NCI-H1105 treated with DMSO at 0.1 percent for 48 hours (cell line): ENCODE measurements at regions not wholly inside any gene's neighbourhood (a gene's known extent, or its start where the extent isn't known, plus 50 kb on each side); places are given as distances from the start of the nearest gene placed in this dataset.

Experiments used
- DNase-seq: peaks from one replicate; lab custom pipeline; 2025; lab: John Stamatoyannopoulos, UW

DNA sequence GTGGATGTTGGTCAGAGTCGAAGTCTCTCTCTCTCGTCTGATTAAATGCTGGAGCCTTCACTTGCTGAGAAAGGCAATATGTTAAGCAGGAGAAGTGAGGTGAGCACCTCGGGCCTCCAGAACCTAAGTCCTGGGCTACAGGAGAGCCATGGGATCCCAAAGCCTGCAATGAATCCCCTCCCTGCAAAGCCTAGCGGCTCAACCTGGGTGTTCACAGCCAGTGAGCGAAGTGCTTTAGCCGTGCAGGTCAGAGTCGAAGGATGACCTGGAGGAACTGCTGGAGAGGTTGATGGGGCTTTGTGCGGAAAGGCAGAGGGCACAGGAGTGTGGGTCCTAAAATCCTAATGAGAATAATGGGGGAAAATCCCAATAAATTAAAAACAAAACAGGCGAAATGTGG is 267.8 kb downstream of the ENGASE start:
- DNase-seq = no peak

DNA sequence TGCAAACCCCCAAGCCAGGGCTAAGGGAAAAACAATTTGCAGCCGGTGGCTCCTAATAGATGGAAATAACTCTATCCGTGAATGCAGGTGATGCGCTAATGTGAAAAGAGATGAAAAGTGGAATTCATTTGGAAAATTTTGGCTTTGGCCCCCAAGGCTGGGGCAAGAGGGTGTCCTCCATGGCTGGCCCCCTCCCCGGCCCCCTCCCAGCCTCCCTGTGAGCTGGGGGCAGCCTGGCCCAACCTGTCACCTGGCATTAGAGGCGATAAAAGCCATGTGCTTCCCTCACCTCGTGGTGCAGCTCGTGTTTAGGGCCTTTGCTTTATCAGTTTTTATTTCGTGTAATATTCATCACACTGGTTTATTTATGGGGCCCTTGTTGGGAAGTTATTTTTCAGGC is 267.2 kb downstream of the ENGASE start:
- no peak for DNase-seq

DNA sequence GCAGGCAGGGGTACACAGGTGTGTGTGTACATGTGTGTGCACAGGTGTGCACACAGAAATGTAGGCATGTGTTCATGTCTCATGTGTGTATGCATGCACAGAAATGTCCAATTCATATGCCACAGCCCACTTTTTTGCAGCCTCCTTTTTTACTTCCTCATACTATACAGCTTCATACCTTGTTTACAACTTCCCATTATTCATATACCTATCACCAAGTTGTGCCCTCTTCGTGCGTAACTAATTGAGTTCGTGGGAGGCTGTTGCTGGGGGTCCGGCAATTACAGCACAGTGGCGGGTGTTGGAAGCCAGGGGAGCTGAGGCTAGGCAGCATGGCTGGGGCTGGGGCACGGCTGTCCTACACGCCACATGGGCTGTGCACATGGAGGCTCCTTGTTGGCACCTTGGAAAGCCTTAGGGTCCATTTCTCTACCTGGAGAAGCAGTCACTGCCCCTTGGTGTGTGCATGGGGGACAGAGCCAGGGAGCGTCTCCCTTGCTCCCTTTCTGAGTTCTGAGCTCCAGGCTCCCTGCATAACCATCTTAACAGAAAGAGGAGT is 266.7 kb downstream of the ENGASE start:
- no peak for DNase-seq

DNA sequence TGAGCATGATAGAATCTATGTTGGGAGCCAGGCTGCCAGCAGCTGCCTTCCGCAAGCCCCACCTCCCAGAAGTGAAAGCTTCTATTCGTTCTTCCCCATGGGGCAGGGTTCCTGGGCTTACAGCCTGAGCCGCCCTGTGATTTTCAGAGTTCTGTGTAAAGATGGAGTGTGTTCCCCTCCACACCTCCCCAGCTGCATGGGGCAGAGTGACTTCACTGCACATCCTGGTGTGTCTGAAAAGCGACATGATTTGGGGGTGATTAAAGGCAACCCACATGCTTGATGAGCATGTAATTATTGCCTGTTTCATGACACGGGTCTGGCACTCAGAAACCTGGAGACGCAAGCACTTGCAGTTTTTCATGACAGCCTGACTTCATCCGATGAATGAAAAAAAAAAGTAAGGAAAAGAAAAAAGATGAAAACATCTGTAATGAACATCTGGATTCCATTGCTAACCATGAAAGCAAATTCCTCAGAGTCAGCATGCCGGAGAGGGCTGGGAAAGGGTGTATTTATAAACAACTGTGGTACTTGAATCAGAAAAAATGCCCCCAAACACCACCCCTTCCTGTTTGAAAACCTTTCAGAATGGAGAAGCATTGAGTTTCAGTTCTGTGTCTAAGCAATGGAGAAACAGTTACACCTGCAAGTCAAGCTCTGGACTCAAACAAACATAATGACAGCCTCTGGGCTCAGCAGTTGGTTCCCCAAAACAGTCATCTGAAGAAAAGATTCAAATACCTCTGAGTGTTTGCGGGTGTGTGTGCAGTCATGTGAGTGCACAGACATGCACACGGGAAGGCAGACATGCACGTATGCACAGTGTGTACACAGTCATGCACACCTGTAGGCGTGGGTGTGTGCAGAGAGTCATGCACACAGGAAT is 266.0 kb downstream of the ENGASE start:
- DNase-seq = no peak

DNA sequence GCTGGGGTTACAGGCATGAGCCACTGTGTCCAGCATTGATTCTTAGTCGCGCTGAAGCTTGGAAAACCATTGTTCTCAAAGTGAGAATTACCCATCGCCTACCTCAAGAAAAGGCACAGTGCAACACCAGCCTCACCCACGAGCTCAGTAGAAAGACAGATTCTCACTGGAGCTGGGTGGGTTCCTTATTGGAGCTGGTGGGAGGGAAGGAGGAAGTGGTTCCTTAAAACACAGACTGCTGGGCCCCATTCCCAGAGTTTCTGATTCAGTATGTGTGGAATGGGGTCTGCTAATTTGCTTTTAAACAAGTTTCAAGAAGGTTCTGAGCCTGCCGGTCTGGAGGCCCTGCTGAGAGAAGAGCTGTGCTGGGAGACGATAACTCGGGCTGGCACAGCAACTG is 264.7 kb downstream of the ENGASE start:
- DNase-seq = no peak

DNA sequence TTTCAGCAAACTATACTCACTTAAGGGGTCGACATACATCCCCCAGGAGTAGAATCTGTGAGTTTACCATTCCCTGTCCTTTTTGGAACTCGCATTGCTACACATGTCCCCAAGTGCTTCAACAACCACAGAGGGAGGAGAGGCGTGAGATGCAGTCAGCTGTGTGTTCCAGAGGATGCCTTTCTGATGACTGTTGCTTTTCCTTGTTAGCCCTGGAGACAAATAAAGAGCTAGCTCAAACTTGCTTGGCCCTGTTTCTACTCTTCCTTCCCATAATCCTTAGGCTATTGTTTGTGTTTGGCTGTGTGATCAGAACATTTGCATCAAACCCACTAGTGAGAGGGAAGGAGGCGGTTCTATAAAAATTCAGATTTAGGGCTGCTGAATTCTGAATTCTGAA is 264.0 kb downstream of the ENGASE start:
- no peak for DNase-seq

DNA sequence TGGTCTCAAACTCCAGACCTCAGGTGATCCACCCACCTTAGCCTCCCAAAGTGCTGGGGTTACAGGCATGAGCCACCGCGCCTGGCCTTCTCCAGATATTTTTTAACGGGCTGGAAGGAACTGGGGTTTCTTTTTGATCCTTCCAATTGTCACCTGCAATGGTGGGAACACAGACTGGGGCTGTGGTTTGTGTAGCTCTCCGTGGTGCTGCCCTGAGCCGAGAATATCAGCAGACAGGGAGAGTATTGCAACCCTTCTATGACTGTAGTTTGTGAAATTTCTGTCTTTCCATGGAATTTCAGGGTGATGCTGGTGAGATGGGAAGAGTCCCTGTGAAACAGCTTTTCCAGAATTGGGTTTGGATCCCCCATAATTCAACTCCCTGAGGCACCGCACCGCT is 263.5 kb downstream of the ENGASE start:
- DNase-seq = no peak

DNA sequence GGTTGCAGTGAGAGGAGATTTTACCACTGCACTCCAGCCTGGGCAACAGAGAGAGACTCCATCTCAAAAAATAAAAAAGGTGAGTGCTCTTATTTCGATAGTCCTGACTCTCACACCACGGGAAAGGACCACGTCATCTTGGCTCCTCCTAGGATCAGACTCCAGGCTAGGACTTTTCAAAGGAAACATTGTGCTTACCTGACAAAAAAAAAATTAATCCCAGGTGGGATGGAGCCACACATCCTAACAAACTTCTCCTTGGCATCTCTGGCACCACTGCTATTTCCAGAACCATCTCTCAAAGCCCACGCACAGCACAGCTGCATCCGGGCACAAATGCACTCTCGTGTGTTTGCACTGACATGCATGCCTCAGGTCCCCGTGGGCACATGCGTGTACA is 262.4 kb downstream of the ENGASE start:
- DNase-seq = no peak

DNA sequence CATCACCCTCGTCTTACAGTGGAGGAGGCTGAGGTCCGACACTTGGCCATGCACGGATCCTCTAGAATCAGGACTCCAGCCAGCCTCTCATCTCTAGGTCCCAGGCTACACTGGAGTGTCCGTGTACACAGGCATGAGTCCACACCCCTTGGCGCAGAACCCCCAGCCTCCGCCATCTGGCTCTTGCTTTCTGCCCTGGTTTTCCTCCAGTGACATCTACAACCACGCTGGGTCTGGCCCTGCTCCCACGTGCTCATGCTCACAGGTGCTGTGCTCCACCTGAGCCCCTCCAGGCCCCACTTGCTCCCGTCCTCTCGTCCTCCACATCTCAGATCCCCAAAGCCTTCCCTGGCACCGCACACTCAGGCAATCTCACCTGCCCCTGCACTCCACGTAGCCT is 260.8 kb downstream of the ENGASE start:
- DNase-seq = no peak

DNA sequence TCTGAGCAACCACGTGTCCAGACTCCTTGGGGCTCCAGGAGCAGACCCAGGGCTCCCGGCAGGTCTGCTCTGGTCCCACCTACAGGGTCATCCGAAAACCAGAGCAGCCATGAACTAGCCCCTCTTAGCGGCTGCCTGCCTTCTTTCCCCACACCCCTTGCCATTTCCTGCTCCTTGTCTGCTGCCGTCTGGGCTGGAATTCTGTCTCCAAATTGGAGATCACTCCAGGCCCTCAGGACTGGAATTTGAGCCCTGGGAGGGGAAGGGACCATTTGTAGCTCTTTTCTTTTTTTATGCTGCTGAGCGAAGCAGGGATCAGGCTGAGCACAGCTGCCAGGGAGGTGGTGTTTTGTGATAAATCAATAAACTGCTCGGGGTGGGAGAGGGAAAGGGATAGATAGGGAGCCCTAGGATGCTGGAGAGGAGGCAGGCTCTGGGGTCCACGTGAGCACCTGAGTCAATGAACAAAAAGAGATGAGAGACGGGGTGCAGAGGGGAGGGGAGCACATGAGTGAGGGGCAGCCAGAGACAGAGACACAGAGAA is 257.5 kb downstream of the ENGASE start:
- peak; percentile 14 for DNase-seq

DNA sequence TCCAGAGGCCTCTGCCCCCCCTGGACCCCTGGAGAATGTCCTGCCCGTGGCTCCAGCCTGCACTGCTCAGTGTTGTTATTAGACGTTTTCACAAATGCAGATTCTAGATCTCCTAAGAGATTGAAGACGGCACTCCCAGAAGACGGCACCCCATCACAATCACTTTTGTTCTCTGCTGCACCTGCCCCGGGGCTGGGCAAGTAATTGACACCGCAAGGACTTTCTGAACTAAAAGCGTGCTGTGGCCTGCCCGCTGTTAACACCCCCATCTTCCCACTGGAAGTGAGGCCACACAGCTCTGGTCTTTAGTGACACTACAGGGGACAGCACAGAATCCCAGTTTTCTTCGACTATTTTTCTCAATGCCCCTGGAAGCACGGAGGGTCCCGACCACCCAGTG is 256.9 kb downstream of the ENGASE start:
- peak; percentile 52 for DNase-seq

DNA sequence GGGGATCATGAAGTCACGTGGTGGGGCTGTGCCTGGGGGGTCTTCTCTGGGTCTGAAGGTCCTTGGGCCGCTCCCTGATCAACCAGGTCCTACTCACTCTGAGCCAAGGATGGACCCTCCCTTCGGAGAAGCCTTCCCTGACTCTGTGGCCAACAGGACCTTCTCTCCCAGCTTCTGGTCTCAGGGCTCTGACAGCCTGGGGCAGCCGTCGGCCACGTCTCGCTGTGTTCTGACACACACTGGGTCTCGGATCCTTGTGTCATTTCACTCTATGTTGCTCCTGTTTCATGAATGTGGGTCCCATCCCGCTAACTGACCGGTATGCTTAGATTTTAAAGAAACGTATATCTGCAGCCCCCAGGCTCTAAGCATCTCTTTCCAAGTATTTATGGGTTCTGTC is 256.1 kb downstream of the ENGASE start:
- DNase-seq = no peak

DNA sequence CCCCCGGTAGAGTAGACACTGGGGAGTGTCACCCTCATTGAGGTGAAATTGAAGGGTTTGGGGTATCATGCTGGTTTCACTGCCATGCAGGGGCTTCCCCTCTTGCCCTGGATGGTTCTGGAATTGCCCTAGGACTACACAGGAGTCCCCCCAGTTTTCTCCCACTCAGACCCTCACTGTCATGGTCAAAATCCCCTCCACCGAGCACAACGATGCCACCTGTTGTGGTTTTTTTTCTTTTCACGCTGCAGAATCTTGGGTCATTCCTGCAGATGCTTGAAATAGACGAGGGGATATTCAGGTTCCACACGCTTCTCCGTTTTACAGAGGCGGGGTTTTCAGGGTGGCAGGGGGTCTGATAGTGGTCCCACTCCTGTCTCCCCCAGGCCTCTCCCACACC is 255.6 kb downstream of the ENGASE start:
- no peak for DNase-seq

DNA sequence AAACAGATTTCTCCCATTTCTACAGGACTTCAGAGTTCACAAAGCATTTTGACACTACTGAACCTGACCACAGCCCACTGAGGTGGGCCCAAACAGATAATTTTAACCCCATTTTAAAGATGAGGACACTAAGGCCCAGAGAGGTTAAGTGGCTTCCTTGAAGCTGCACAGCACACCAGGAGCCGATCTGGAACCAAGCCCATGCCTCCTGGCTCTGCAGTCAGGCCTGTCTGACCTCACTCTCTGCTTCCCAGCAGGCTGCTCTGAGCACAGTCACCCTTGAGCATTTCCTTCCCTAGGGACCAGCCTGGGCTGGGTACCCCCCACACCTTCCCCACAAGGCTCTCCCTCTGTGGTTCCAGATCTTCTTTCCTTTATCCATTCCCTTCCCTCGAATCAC is 252.2 kb downstream of the ENGASE start:
- no peak for DNase-seq

DNA sequence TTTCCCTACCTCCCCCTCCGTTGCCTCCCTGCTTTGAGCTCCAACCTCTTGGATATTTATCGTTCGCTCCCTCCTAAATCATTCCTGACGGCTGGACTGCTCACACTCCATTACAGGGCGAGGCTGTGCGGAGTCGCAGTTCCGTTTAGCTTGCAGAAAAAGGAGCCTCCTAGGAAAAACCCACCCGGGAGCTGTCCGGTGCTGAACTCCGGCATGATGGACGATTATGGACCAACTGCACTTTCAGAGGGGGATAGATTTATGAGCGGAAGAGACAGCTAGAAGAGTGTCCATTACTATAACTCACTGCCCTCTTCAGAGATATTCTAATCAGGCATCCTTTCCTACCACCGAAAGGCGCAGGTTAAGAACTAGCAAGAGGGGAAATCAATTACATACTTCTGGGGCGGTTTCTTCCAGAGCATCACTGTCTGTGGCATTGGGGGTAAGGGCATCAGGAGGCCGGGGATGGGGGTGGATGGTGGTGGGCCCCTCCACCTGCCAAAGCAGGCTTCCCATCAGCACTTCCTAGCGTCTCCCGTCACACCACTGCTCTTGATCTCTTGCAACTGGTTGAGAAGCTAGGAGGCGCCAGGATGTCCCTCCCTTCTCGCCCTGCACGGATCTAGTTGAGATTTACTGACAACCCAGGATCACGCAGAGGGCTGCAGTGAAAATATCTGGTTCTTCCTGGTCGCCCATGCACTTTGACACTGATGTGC is 251.2 kb downstream of the ENGASE start:
- DNase-seq = no peak

DNA sequence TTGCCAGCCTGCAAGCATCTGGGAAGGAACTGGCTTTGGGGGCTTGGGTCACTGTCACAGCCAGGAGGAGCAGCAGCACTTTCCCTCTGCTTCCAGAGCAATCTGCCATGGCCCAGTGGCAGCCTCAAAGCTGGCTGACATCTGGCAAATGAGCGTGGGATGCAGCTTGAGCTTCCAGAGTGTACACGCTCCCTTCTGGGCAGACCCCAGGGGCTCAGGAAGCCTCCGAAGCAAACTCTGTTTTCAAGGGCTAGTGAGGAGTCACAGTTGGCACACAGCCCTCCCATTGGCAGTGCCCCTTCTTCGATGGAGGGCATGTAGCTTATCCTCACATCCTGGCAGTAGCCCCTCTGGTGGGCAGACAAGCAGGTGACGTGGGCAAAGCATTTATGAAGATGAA is 249.6 kb downstream of the ENGASE start:
- no peak for DNase-seq

DNA sequence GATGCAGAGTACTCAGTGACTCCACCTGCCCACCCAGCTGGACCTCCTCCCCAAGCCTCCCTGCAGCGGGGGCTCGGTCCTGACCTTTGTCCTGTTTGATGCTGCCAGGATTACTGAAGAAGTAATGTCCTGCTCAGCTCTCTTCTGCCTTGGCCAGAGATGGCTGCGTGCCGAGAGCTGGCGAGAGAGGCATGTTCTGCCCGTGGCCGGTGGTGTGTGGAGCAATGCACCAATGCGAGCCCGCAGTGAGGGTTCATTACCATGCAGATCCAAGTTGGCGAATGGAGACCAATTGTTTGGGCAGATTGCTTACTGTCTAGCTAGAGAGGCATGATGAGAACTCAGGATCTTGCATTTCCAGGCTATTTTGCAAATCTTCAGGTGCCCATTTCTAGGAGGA is 248.9 kb downstream of the ENGASE start:
- DNase-seq = no peak

DNA sequence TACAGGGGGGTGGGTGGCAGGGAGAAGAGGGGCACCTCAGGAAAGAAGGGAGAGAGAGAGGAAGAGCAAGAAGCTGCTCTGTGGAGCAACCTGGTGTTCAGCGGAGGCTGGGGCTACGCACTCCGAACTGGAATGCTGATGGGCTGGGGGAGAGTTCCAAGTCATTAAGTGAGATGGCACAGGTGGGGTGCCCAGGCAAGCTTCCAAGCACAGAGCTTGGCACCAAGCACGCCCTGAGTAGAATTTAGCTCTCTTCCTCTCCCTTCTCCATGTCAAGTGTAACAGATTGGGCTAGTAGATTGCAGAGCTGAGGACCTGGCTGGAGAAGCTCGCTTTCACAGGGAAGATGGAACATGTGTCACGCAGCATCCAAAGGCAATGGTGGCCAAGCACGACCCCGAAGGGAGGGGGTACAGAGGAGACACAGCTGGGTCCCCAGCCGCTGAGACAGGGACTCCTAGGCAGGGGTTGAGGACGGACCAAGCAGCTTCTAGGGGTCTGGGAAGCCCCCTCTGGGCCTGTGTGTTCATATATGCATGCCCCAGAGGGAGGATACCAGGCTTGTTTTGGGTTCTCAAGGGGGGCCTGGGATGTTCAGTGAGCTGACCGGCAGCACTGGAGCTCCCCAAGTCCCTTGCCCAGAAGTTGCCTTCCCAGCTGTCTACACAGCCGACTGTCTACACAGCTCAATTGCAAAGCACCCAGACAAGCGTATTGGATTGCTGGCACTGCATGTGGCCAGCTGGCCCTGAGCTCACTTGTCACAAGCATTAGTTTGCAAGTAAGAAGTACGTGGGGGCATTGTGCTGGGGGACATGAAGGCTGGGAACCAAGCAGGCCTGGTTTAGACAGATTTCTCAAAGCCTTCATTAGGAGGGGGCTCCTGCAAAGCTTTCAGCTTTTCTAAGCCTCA is 247.8 kb downstream of the ENGASE start:
- no peak for DNase-seq

DNA sequence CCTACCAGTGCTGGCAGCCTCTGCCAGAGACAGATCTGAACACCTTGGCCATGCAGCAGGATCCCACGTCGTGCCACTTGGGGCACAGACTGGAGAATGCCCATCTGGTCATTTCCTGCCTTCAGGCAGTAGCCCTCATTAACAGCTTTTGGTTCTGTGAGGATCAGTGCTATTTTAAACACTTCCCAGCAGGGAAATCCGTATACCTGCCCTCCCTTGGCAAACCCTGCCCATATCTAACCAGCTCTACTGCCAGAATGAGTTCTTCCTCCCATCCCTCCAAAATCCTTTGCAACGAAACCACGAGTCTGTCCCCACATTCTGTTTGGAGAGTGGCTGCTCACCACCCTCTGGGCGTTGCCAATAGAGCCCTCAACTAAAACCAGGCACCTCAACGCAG is 245.7 kb downstream of the ENGASE start:
- DNase-seq = no peak

DNA sequence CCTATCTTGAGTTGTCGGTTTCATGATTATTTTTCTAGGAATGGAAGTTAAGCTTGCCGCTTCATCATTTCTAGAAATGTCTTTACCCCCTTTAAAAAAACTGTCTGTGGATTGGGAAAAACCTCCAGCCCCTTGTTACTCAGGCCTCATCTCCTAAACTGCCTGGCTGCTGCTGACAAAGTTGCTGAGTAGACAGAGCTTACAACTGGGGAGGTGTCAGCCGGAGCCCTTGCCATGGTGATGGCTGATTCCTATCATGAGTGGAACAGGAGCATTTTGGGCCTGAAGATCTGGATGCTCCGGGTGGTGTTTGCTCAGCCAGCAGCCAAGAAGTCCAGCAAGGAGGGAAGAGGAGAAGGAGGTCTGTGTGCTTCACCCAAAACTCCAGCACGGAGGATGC is 243.3 kb downstream of the ENGASE start:
- DNase-seq = no peak

DNA sequence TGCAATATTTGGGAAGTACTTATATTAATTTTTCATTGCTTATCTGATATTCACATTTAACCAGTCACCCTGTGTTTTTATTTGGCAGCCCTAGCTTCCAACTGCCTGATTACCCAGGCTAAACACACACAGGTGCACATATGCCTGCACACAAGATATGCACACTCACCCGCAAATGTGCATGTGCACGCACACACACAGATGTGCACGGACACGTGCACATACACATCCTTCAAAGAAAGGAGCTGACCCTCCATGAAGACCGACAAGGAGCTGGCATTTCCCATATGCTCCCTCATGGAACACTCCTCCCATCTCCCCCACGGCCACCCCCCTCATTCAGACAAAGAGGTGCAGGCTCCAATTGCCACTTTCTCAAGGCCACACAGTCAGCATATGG is 242.2 kb downstream of the ENGASE start:
- no peak for DNase-seq
